ENCODE measurements at regions not wholly inside any gene's neighbourhood (a gene's known extent, or its start where the extent isn't known, plus 50 kb on each side); places are given as distances from the start of the nearest gene placed in this dataset.
A peak's percentile ranks its signal among the peaks of the same experiment; 100 is the strongest.

DNA sequence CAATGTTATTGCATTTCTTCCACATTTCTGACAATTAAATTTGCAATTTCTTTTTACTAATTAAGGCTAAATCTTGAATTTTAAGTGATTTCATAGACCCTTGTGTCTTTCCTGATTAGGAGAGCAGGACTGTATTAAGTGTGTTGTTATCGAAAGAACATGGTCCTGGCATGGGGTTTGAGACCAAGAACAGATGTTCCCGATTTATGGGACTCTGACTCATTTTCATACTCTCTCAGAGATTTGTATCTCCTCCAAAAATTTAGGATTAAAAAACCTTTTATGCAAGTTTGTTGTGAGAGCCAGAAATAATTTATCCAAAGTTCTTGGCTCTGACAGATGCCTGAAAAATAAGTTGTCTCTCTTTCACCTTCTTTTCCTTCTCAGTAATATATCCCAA lies 589.3 kb upstream of the ARGLU1 start:
- no peak for DNase-seq (ENCODE audit: low read depth in 4 of 4, low spot score in 3 of 4)

DNA sequence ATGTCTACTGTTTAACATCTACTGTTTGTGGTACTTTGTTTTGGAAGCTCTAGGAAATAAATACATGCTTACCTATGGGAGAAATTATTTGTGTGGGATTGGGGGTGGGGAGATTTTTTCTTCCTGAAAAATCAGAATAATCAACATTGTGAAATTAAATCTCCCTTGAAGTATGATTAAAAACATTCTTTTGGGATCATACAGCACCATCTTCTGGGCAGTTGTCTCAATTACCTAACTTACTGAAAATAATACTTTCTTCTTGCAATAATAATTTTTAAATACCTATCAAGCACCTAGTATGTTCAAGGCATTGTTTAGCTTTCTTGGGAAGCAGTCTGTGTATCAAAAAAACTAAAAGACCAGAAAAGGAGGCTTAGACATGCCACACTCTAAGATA lies 576.5 kb upstream of the ARGLU1 start:
- no peak for DNase-seq (ENCODE audit: low read depth in 4 of 4, low spot score in 3 of 4)

- DNase-seq (ENCODE audit: low read depth in 4 of 4, low spot score in 3 of 4) = no peak
These were observed 573.8 kb upstream of the ARGLU1 start for GRCh38 chr13:107141767-107142166.

DNA sequence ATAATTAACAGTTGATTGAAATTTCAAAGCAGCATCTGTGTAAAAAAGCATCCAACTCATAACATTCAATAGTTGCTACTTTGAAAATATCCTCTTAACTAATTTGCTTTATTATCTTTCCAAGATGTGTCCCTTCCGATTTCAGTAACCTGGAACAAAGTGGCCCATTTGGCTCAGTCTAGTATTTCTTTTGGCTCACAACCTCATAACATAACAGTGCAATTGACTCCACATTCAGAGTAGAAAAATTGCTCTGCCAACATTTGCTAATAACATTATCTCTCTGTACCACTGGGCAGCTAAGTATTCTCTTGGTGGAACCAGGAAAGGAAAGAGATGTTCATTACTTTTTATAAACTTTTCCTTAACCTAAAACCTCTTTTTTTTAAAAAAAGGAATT lies 571.1 kb upstream of the ARGLU1 start:
- DNase-seq (ENCODE audit: low read depth in 4 of 4, low spot score in 3 of 4) = no peak

- no peak for DNase-seq (ENCODE audit: low read depth in 4 of 4, low spot score in 3 of 4)
These were observed 570.5 kb upstream of the ARGLU1 start for GRCh38 chr13:107138486-107138885.

GRCh38 chr13:107133950-107134349 lies 566.0 kb upstream of the ARGLU1 start:
- no peak for DNase-seq (ENCODE audit: low read depth in 4 of 4, low spot score in 3 of 4)

GRCh38 chr13:107130566-107130965 lies 562.6 kb upstream of the ARGLU1 start:
- DNase-seq (ENCODE audit: low read depth in 4 of 4, low spot score in 3 of 4) = no peak

- no peak for DNase-seq (ENCODE audit: low read depth in 4 of 4, low spot score in 3 of 4)
These were observed 556.8 kb upstream of the ARGLU1 start for GRCh38 chr13:107124730-107125129.

GRCh38 chr13:107124129-107124718 lies 556.3 kb upstream of the ARGLU1 start:
- peak in 3 of 4 donors; percentile 12 to 25 (median 20) for DNase-seq (ENCODE audit: low read depth in 4 of 4, low spot score in 3 of 4)

- DNase-seq (ENCODE audit: low read depth in 4 of 4, low spot score in 3 of 4) = no peak
These were observed 553.9 kb upstream of the ARGLU1 start for GRCh38 chr13:107121793-107122192.

GRCh38 chr13:107119989-107120881 lies 552.3 kb upstream of the ARGLU1 start:
- DNase-seq (ENCODE audit: low read depth in 4 of 4, low spot score in 3 of 4) = no peak

- DNase-seq (ENCODE audit: low read depth in 4 of 4, low spot score in 3 of 4) = no peak
These were observed 550.6 kb upstream of the ARGLU1 start for GRCh38 chr13:107118506-107118905.

DNA sequence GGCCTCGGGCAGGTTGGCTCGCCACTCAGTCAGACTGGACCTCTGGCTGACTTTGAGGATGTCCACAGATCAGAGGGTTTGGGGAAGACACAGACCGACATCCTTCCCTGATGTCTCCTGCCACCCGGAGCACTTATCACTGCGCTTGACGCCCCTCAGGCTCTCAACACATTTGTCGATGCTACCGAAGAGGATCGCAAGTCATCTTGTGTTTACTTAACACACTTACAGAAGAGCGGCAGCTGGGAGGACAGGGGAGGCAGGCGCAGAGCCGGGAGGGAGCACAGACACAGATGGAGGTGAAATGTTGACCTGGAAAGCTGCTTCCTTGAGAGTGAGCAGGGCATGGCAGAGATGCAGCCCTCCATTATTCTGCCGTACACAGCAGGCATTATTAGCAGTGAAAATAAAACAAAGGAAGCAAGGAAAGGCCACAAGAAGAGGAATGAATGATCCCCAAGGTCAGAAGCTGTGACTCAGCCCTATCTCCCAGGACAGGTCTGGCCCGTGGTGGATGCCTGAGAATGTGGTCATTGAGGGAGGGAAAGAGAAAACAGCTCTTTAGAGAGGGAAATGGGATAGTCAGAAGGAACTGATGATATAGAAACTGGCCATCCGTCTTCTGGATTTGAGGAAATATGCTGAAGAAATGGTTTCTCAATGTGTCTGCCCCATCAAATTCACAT lies 549.5 kb upstream of the ARGLU1 start:
- no peak for DNase-seq (ENCODE audit: low read depth in 4 of 4, low spot score in 3 of 4)

DNA sequence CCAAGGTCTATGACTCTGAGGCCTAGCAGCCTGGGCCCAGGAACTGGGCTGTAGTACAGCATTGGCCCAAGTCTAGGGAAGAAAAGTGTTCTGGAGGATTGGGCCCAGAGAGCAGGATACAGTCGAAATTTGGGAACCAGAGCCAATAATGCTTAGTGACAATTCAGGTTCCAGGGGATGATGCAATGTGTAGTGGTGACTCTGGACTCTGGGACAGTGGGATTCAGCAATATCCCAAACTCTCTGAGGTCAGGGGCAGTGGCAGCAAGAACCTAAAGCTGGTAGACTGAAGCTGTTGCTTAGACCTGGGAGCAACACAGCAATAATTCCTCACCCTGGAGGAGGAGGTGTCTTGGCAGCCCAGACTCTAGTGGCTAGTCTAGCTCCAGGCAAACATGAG lies 545.5 kb upstream of the ARGLU1 start:
- no peak for DNase-seq (ENCODE audit: low read depth in 4 of 4, low spot score in 3 of 4)

DNA sequence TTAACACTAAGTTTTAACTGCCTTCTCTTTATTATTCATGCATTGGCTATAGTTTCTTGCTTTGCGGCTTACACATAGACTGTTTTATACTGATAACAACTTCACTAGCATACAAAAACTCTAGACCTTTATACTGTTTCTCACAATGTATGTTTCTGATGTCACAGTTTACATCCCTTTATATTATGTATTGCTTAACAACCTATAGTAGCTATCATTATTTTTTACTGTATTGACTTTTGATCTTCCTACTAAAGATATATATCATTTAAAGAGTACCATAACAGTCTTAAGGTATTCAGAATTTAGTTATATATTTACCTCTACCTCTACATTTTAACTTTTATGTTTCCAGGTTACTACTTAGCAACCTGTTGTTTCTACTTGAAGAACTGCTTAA lies 543.3 kb upstream of the ARGLU1 start:
- DNase-seq (ENCODE audit: low read depth in 4 of 4, low spot score in 3 of 4) = no peak

DNA sequence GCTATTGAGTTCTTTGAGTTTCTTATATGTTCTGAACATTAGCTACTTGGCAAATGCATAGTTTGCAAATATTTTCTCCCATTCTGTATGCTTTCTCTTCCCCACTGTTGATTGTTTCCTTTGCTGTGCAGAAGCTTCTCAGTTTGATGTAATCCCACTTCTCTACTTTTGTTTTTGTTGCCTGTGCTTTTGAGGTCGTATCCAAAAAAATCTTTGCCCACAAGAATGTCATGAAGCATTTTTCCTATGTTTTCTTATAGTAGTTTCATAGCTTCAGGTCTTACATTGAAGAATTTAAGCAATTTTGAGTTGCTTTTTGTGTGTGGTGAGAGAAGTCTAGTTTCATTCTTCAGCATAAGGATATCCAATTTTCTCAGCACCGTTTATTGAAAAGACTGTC lies 536.7 kb upstream of the ARGLU1 start:
- DNase-seq (ENCODE audit: low read depth in 4 of 4, low spot score in 3 of 4) = no peak

DNA sequence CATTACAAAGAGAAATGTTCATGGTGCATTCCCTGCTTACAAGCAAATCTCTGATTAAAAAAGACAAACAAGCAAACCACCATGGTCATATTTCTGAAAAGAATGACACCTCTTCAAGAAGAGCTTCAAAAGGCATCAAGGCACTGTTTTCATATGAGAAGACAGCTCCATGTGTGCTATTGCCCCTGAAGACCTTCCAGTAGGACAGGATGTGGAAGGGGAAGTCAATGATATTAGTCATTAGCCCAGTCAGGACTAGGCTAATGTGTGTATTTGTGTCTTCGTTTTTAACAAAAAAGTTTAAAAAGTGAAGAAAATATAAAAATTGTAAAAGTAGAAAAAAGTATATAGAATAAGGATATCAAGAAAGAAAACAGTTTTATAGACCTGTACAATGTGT lies 534.7 kb upstream of the ARGLU1 start:
- DNase-seq (ENCODE audit: low read depth in 4 of 4, low spot score in 3 of 4) = no peak

- DNase-seq (ENCODE audit: low read depth in 4 of 4, low spot score in 3 of 4) = no peak
These were observed 531.7 kb upstream of the ARGLU1 start for GRCh38 chr13:107099661-107100060.

DNA sequence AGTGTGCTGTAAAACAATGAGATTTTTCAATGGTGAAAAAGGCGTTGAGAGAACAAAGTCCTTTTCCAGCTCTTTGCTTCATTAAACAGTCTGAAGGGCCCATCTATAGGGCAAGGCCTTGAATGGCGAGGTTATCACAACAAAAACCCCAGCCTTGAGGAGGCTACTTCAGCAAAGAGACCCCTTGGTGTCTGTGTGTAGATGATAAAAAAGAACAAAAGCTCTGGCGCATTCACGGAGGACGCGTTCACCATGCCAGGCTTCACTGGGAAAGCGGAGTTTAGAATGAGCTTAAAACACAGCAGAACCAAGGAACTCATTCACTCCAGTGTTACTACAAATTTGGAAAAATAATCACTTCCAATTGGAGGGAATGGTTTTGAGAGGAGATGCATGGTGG lies 530.0 kb upstream of the ARGLU1 start:
- no peak for DNase-seq (ENCODE audit: low read depth in 4 of 4, low spot score in 3 of 4)

- DNase-seq (ENCODE audit: low read depth in 4 of 4, low spot score in 3 of 4) = no peak
These were observed 527.9 kb upstream of the ARGLU1 start for GRCh38 chr13:107095876-107096275.

DNA sequence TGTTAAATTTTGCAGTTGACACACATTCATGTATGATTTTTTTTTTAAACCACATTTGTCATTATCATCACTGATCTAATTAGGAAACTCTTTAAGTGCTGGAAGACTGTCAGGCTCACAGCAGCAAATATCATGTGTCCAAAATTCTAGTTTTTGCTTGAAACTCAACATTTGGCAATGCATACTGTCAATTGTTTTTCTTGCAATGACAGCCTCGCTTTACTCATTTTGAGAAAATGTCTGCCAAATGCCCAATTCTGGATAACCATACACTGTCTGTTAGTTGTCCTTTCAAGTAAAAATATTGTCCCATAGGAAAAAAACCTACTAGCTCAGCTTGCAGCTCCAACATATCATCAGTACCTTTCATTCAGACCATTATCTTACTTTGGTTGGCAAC lies 523.9 kb upstream of the ARGLU1 start:
- no peak for DNase-seq (ENCODE audit: low read depth in 4 of 4, low spot score in 3 of 4)

DNA sequence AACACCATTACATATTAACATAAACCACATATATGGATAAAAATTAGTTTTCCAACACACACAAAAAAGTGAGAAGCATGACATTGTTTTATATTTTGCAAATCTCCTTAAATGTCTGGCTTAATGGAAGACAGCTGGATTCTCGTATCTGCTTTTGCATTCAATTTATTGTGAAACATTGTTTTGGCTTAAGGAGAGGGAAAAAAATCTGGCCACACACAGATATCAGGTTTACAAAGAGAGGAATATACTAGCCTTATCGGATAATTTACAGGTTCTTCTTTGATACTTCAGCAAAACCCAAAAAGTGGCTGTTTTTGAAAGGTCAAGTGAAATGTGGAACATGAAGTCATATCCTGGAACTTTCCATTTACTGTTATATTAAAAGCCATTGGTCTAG lies 523.5 kb upstream of the ARGLU1 start:
- DNase-seq (ENCODE audit: low read depth in 4 of 4, low spot score in 3 of 4) = no peak
